Omental fat pad (tissue), 3 donors: ENCODE measurements at regions not wholly inside any gene's neighbourhood (a gene's known extent, or its start where the extent isn't known, plus 50 kb on each side); places are given as distances from the start of the nearest gene placed in this dataset.

Source experiments
- ATAC-seq: fragments of 150-250 bp; one replicate; pipeline ENCODE4 v1.9.1; 2016; ENCODE audit warnings: mild to moderate bottlenecking, moderate library complexity; ENCODE audit not compliant: low FRiP score
- DNase-seq: peaks from one replicate; pipeline ENCODE4 v3.0.0-alpha.2; 2019; ENCODE audit warnings: low spot score
- CTCF ChIP-seq, 3 donors: fragments of 450-650 bp; IDR thresholded peaks; one replicate each; pipeline ENCODE4 v1.5.1; 2016 to 2017; ENCODE audit warnings: antibody characterized with exemption in 3 of 3, mild to moderate bottlenecking in 3 of 3, moderate library complexity in 2 of 3

- ATAC-seq (no peak), DNase-seq (no peak)
- TF ChIP-seq CTCF (IDR thresholded peaks at IDR 0.05) = no peak
Measured at GRCh38 chr21:26743524-26743923, 101.7 kb downstream of the ADAMTS1 start.

- TF ChIP-seq CTCF (IDR thresholded peaks at IDR 0.05) = no peak
- ATAC-seq (peak; percentile 70), DNase-seq (no peak)
Measured at GRCh38 chr21:26739189-26739588, 106.0 kb downstream of the ADAMTS1 start.

- TF ChIP-seq CTCF (IDR thresholded peaks at IDR 0.05) = no peak
- ATAC-seq = no peak
- no peak for DNase-seq
Measured at GRCh38 chr21:26736449-26736848, 108.8 kb downstream of the ADAMTS1 start.

- ATAC-seq = no peak
- no peak for TF ChIP-seq CTCF (IDR thresholded peaks at IDR 0.05)
- DNase-seq = no peak
Measured at GRCh38 chr21:26732432-26733221, 112.6 kb downstream of the ADAMTS1 start.

GRCh38 chr21:26719750-26720149 lies 125.5 kb downstream of the ADAMTS1 start:
- TF ChIP-seq CTCF (IDR thresholded peaks at IDR 0.05) = no peak
- DNase-seq (no peak), ATAC-seq (no peak)

- ATAC-seq (no peak), DNase-seq (no peak)
- peak in 1 of 3 donors; percentile 39 for TF ChIP-seq CTCF (IDR thresholded peaks at IDR 0.05)
Measured at GRCh38 chr21:26717146-26717739, 128.0 kb downstream of the ADAMTS1 start.
